NT2/D1 (cell line): ENCODE measurements at regions not wholly inside any gene's neighbourhood (a gene's known extent, or its start where the extent isn't known, plus 50 kb on each side); places are given as distances from the start of the nearest gene placed in this dataset.

Experiments used
- SUZ12 ChIP-seq: IDR thresholded peaks from 2 replicates; pipeline ENCODE4 v1.6.1; 2011; ENCODE audit not compliant: insufficient read length, insufficient read depth; ENCODE audit errors: extremely low read depth
- ZNF274 ChIP-seq: IDR thresholded peaks from 2 replicates; pipeline ENCODE4 v1.6.1; 2011; ENCODE audit warnings: mild to moderate bottlenecking, low read depth, low read length

GRCh38 chr4:166635367-166635766, 598.9 kb downstream of the SPOCK3 start:
- TF ChIP-seq ZNF274 (no peak), SUZ12 (no peak)
